BJ (cell line): ENCODE measurements at regions not wholly inside any gene's neighbourhood (a gene's known extent, or its start where the extent isn't known, plus 50 kb on each side); places are given as distances from the start of the nearest gene placed in this dataset.

ENCODE experiments used
- CTCF ChIA-PET: fragments of 350-600 bp; formaldehyde crosslinking; extraction: SDS; loops from one replicate; lab custom pipeline; 2021; ENCODE audit warnings: antibody characterized with exemption, inconsistent platforms; lab: Yijun Ruan, JAX
- POLR2A ChIA-PET: fragments of 300-600 bp; sonication (Branson Sonifier 250); formaldehyde crosslinking; extraction: SDS; loops from one replicate; lab custom pipeline; 2021; ENCODE audit warnings: antibody characterized with exemption; lab: Charles Lee
- DNase-seq: peaks from one replicate; pipeline ENCODE4 v3.0.0-alpha.2; 2011; ENCODE audit warnings: low read depth
- H3K27me3 ChIP-seq: 2 replicates; pipeline ENCODE4 v1.6.0; 2011; ENCODE audit warnings: low read length; ENCODE audit not compliant: control insufficient read depth, insufficient read depth
- H3K36me3 ChIP-seq: 2 replicates; pipeline ENCODE4 v1.5.1; 2011; ENCODE audit warnings: low read length; ENCODE audit not compliant: control insufficient read depth, insufficient read depth
- H3K4me3 ChIP-seq: 2 replicates; pipeline ENCODE4 v1.5.1; 2011; ENCODE audit warnings: low read depth, mild to moderate bottlenecking, control low read depth, low read length
- TF ChIP-seq, protein P1 (sequence below): IDR thresholded peaks from 2 replicates; pipeline ENCODE4 v1.5.1; 2011; ENCODE audit warnings: low read depth, mild to moderate bottlenecking, control low read depth, inconsistent platforms, low read length, moderate library complexity; ENCODE audit not compliant: insufficient read depth

DNA sequence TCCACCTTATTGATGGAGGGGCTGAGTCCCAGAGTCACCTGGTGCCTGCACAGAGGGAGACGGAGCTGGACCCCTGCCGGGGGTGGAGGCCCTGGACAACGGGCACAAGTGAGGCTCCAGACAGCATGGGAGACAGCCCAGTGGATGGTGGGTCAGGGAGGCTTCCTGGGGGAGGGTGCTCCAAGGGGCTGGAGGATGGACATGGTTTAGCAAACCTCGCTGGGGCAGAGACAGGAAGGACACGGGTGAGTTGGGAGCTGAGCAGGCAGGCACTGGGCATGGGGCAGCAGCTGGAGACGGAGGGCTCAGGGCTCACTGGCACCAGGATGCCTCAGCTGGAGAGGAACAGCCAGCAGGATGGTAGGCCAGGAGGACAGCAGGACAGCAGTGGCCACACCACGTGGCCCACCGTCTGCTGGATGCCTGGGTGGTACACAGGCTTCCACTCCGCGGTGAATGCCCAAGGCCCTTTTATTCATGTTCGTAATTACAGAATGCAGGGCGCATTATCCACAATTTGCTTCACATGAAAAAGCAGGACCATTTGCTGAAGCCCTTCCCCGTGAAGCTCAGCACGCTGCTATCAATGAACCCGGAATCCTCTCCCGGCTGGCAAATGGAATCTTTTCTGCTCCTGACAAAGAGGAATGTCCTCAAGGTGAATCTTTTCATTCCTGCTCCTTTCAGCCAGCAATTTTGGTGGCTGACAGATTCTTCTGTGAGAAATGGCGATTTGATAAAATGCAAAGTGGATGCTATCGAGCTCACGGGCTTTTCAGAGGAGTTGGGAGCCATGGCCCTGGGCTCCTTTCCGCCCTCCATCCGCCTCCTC lies 138.1 kb upstream of the C14orf180 start:
- DNase-seq, result no peak
- Histone ChIP-seq H3K4me3 (no peak overlapping the region), H3K27me3 (no peaks in the 10 kb centered on the region), H3K36me3 (no peaks in the 10 kb centered on the region)
- POLR2A ChIA-PET, result no interaction called here
- CTCF ChIA-PET, result no interaction called here
- TF ChIP-seq, protein P1, sequence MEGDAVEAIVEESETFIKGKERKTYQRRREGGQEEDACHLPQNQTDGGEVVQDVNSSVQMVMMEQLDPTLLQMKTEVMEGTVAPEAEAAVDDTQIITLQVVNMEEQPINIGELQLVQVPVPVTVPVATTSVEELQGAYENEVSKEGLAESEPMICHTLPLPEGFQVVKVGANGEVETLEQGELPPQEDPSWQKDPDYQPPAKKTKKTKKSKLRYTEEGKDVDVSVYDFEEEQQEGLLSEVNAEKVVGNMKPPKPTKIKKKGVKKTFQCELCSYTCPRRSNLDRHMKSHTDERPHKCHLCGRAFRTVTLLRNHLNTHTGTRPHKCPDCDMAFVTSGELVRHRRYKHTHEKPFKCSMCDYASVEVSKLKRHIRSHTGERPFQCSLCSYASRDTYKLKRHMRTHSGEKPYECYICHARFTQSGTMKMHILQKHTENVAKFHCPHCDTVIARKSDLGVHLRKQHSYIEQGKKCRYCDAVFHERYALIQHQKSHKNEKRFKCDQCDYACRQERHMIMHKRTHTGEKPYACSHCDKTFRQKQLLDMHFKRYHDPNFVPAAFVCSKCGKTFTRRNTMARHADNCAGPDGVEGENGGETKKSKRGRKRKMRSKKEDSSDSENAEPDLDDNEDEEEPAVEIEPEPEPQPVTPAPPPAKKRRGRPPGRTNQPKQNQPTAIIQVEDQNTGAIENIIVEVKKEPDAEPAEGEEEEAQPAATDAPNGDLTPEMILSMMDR, result no peak

DNA sequence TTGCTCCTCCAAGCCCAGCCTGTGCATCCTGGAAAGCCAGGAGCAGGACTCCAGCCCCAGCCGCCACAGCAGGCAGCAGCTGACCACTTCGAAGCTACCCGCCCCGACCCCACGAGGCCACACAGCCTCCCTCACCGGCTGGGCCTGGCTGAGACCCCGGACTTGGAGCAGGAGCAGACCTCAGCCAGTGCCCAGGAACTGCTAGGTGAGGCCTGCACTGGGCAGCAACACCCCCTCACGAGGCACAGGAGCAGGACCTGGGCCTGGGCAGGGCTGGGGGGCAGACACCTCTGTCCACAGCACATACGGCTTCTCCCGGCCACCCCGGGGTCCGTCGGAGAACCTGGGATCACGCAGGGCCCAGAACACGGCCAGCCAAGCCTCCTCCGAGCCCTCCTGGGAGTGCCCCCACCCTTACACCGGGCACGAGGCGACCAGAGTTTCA lies 137.4 kb upstream of the C14orf180 start:
- Histone ChIP-seq H3K4me3 (no peak overlapping the region), H3K27me3 (no peaks in the 10 kb centered on the region), H3K36me3 (no peaks in the 10 kb centered on the region)
- ChIA-PET CTCF (no interaction called here), POLR2A (no interaction called here)
- TF ChIP-seq, protein P1, result no peak
- DNase-seq, result no peak

DNA sequence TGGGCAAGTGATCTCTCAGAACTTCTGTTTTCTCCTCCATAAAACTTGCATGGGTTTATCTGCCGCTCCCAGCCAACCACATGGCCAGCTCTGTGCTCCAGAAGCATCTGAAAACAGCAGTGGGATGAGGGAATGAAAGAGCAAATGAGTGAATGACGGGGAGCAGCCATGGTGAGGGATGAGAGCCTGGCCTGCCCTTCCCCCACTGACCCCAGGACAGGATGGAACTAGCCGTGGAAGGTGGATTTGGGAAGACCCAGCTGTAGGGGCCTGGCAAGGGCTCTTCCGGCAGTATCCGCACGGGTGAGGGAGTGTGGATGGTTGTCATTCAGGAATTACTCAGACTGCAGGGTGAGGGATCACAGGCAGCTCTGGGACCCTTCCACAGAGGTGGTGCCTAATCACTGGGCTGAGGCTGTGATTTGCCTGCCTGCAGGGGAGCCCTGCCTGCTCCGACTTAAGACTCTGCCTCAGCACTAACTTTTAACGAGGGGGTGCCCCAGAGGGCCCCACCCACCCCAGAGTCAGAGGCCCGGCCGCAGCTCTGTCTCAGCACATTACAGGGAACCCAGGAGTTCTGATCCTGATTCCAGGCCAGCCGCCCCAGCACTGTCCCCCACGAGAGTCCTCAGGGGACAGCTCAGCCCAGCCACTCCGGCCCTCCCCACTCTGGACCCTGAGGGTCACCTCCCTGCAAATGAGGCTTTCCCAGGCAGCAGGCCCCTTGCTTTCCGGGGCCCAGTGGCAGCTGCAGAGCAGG lies 136.8 kb upstream of the C14orf180 start:
- H3K4me3 ChIP-seq, result no peak overlapping the region
- TF ChIP-seq, protein P1, result no peak
- no peaks in the 10 kb centered on the region for H3K27me3 ChIP-seq
- H3K36me3 ChIP-seq, result no peaks in the 10 kb centered on the region
- no peak for DNase-seq
- ChIA-PET CTCF (no interaction called here), POLR2A (no interaction called here)

DNA sequence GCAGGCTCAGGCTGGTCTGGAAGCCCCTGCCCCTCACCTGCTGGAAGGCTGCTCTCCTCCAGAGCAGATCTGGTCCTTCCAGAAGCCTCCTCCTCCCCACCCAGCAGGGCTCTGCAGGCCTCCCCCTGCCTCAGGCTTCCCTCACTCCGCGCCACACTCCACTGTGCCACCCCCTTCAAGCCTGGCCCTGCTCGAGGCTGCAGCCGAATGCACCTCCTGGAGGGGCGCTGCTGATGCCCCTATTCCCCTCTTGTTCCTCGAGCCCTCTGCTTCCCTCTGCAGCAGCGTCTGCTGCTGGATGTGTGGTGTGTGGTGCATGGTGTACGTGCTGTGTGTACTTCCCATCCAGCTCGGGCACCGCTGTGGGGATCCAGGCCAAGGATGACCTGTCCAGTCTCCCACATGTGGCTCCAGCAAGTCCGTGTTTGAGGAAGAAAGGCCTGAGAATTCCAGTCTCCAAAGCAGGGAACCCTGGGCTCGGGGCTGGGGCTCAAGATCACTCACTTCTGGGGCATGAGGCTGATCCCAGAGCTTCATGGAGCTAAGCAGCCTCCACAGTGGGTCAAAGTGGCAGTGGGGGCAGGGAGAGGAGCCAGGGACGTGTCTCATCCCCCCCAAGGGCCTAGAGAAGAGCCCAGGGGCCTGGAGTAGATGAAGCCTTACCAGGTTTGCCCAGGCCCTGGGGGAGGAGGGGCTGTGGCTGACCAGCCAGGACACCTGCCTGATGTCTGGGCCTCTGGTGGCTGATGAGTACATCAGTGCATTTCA lies 136.0 kb upstream of the C14orf180 start:
- H3K4me3 ChIP-seq, result no peak overlapping the region
- DNase-seq, result no peak
- ChIA-PET POLR2A (no interaction called here), CTCF (no interaction called here)
- TF ChIP-seq, protein P1, result no peak
- no peaks in the 10 kb centered on the region for H3K36me3 ChIP-seq
- no peaks in the 10 kb centered on the region for H3K27me3 ChIP-seq
